Calu3 (cell line): ENCODE measurements at regions not wholly inside any gene's neighbourhood (a gene's known extent, or its start where the extent isn't known, plus 50 kb on each side); places are given as distances from the start of the nearest gene placed in this dataset.

Experiments
- BruUV-seq: library from RNA; stranded (reverse); fragments of 400-500 nt; replicated peaks from 2 replicates; lab custom pipeline; 2021; lab: Mats Ljungman, UMichigan
- CTCF ChIA-PET: fragments of 300-600 bp; sonication (Branson Sonifier 250); formaldehyde crosslinking; loops from one replicate; lab custom pipeline; 2022; ENCODE audit warnings: antibody characterized with exemption; lab: Charles Lee
- DNase-seq: peaks from one replicate; pipeline ENCODE4 v3.0.0; 2022
- H3K27ac Mint-ChIP-seq: one replicate; pipeline ENCODE4 v1.8.0; 2022; ENCODE audit warnings: mixed read lengths; ENCODE audit not compliant: unreplicated experiment
- H3K27me3 Mint-ChIP-seq: one replicate; pipeline ENCODE4 v1.8.0; 2022; ENCODE audit warnings: mixed read lengths; ENCODE audit not compliant: unreplicated experiment
- H3K36me3 Mint-ChIP-seq: one replicate; pipeline ENCODE4 v1.8.0; 2022; ENCODE audit warnings: mild to moderate bottlenecking, moderate library complexity, mixed read lengths; ENCODE audit not compliant: insufficient read depth, unreplicated experiment
- H3K4me1 Mint-ChIP-seq: one replicate; pipeline ENCODE4 v1.8.0; 2022; ENCODE audit warnings: mild to moderate bottlenecking, low read depth, mixed read lengths; ENCODE audit not compliant: unreplicated experiment
- H3K4me3 Mint-ChIP-seq: one replicate; pipeline ENCODE4 v1.8.0; 2022; ENCODE audit warnings: mild to moderate bottlenecking, low read depth, moderate library complexity, mixed read lengths; ENCODE audit not compliant: unreplicated experiment
- H3K9me3 Mint-ChIP-seq: one replicate; pipeline ENCODE4 v1.8.0; 2022; ENCODE audit warnings: low read depth, mixed read lengths; ENCODE audit not compliant: unreplicated experiment
- intact Hi-C: fragments of 100-400 bp; cut with micrococcal nuclease; formaldehyde crosslinking; loops from one replicate; pipeline ENCODE4 v1.10.0; 2022; ENCODE audit not compliant: unreplicated experiment
- TF ChIP-seq, protein P1 (sequence below): fragments of 200-600 bp; IDR thresholded peaks from one replicate; pipeline ENCODE4 v1.8.0; 2022; ENCODE audit warnings: antibody characterized with exemption; ENCODE audit not compliant: unreplicated experiment

DNA sequence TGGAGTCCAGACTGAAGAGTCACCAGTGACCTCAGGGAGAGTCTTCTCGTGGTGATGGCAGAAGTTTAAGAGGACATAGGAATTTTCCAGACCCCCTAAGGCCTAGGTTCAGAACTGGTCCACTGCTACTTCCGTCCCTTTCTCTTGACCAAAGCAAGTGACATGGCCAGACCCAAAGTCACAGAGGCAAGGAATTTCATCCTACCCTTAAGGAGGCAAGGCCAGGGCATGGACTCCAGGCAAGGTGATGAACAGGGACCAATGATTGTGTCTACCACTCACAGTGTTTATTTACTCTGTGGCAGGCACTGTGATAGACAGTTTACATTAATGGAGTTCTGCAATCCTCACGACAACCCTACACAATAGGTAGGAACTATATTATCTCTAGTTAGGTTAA is 265.1 kb downstream of the GLI2 start:
- H3K9me3 Mint-ChIP-seq: no peaks in the 10 kb centered on the region
- no peaks in the 10 kb centered on the region for H3K36me3 Mint-ChIP-seq
- CTCF ChIA-PET: no interaction called here
- H3K27ac Mint-ChIP-seq: no peak overlapping the region
- TF ChIP-seq, protein P1, sequence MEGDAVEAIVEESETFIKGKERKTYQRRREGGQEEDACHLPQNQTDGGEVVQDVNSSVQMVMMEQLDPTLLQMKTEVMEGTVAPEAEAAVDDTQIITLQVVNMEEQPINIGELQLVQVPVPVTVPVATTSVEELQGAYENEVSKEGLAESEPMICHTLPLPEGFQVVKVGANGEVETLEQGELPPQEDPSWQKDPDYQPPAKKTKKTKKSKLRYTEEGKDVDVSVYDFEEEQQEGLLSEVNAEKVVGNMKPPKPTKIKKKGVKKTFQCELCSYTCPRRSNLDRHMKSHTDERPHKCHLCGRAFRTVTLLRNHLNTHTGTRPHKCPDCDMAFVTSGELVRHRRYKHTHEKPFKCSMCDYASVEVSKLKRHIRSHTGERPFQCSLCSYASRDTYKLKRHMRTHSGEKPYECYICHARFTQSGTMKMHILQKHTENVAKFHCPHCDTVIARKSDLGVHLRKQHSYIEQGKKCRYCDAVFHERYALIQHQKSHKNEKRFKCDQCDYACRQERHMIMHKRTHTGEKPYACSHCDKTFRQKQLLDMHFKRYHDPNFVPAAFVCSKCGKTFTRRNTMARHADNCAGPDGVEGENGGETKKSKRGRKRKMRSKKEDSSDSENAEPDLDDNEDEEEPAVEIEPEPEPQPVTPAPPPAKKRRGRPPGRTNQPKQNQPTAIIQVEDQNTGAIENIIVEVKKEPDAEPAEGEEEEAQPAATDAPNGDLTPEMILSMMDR: no peak
- no peak for DNase-seq
- H3K27me3 Mint-ChIP-seq: peaks cover 67% of the 10 kb centered on the region
- intact Hi-C loops: no loop called here
- H3K4me1 Mint-ChIP-seq: no peaks in the 10 kb centered on the region
- no peak overlapping the region for H3K4me3 Mint-ChIP-seq
- no TSS peak for BruUV-seq

DNA sequence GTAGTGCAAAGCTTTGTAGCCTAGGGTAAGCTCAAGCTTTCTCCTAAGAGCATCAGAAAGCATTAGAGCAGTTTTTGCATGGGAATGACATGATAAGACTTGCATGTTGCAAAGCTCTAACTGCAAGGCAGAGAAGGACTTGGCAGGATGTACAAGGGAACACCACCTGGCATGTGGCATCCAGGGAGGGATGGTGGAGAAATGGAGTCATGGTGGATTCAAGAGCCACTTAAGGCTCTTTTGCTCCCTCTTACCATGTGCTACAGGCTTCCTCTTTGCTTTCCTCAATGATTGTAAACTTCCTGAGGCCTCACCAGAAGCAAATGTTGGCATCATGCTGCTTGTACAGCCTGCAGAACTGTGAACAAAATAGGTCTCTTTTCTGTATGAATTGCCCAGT is 266.0 kb downstream of the GLI2 start:
- no peak for DNase-seq
- TF ChIP-seq, protein P1: no peak
- Mint-ChIP-seq H3K9me3 (no peaks in the 10 kb centered on the region), H3K4me1 (no peaks in the 10 kb centered on the region), H3K36me3 (no peaks in the 10 kb centered on the region), H3K4me3 (no peak overlapping the region), H3K27me3 (peaks cover 67% of the 10 kb centered on the region), H3K27ac (no peak overlapping the region)
- CTCF ChIA-PET: no interaction called here
- BruUV-seq: no TSS peak
- intact Hi-C loops: no loop called here

GRCh38 chr2:121002597-121002996 is 266.9 kb downstream of the GLI2 start:
- CTCF ChIA-PET: no interaction called here
- DNase-seq: no peak
- no peak overlapping the region for H3K4me3 Mint-ChIP-seq
- H3K27ac Mint-ChIP-seq: no peak overlapping the region
- intact Hi-C loops: no loop called here
- peaks cover 57% of the 10 kb centered on the region for H3K27me3 Mint-ChIP-seq
- TF ChIP-seq, protein P1: no peak
- peaks cover 2% of the 10 kb centered on the region for H3K9me3 Mint-ChIP-seq
- BruUV-seq: no TSS peak
- no peaks in the 10 kb centered on the region for H3K36me3 Mint-ChIP-seq
- peaks cover 3% of the 10 kb centered on the region for H3K4me1 Mint-ChIP-seq

GRCh38 chr2:121003391-121003790 is 267.7 kb downstream of the GLI2 start:
- Mint-ChIP-seq H3K27ac (no peak overlapping the region), H3K4me3 (no peak overlapping the region), H3K36me3 (no peaks in the 10 kb centered on the region), H3K27me3 (peaks cover 51% of the 10 kb centered on the region), H3K9me3 (peaks cover 4% of the 10 kb centered on the region), H3K4me1 (peaks cover 10% of the 10 kb centered on the region)
- no peak for DNase-seq
- CTCF ChIA-PET: no interaction called here
- BruUV-seq: no TSS peak
- intact Hi-C loops: no loop called here
- TF ChIP-seq, protein P1: no peak

DNA sequence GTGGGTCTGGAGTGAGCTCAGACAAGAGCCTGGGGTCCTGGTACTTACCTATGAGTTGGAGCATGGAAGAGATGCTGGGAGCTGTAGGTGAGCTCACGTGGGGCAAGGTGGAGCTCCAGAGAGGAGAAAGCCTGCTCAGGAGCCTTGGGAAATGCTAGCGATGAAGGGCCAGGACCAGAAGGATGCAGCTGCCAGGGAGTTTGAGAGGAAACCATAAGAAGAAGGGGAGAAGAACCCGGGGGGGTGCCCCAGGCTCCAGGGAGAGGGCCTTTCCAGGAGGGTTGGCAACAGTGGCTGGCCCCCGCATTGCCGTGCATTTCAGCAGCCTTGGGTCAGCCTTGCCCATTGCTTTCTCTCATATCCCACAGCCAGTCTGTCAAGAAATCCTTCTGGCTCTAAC is 268.7 kb downstream of the GLI2 start:
- no peak overlapping the region for H3K27ac Mint-ChIP-seq
- no peak for DNase-seq
- CTCF ChIA-PET: no interaction called here
- TF ChIP-seq, protein P1: no peak
- H3K4me3 Mint-ChIP-seq: no peak overlapping the region
- no peaks in the 10 kb centered on the region for H3K36me3 Mint-ChIP-seq
- H3K27me3 Mint-ChIP-seq: peaks cover 51% of the 10 kb centered on the region
- H3K9me3 Mint-ChIP-seq: peaks cover 8% of the 10 kb centered on the region
- no TSS peak for BruUV-seq
- intact Hi-C loops: no loop called here
- peaks cover 10% of the 10 kb centered on the region for H3K4me1 Mint-ChIP-seq
